ENCODE measurements at regions not wholly inside any gene's neighbourhood (a gene's known extent, or its start where the extent isn't known, plus 50 kb on each side); places are given as distances from the start of the nearest gene placed in this dataset.

DNA sequence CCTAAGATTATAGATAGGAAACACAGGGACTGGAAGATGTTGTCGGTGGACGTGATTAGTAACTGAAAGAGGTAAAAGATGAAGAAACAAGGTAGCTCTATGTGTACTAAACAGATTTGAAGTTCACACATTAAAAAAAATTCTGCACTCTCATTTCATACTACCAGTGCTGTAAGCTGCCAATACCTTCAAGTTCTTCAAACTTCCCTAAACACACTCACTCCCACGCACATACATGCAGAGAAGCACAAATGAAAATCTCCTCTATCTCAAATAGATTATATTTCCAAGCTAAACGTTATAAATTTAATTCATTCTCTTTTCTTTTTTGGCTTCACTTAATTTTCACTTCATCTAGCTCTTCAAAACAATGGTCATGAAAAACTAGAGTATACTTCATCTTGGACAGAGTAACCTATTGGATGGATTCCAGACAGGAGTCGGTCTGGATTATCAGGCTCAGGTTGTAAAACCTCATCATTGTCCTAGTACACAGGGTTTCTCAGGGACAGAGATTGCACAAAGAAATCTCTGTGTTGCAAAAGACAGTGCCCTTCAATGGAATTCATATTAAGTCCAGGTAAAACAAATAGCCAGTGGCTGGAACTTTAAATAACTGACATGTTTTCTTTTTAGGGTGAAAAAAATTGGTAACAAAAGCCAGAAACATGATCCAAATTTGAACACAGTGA lies 408.1 kb upstream of the ZNF385D start:
- no peak overlapping the region for H3K4me2 ChIP-seq (ENCODE audit: insufficient read depth, low read length)
- 0% methylated on average over 5 of the region's 5 CpGs for WGBS (ENCODE audit: insufficient coverage, low coverage, missing lambda C conversion rate)
- CTCF ChIA-PET (ENCODE audit: low intra/inter-chr PET ratio) = no interaction called here
- TF ChIP-seq HNRNPLL (IDR thresholded peaks at IDR 0.05; ENCODE audit: low read depth, low read length, poor library complexity, severe bottlenecking) = no peak
- TF ChIP-seq, protein P1, sequence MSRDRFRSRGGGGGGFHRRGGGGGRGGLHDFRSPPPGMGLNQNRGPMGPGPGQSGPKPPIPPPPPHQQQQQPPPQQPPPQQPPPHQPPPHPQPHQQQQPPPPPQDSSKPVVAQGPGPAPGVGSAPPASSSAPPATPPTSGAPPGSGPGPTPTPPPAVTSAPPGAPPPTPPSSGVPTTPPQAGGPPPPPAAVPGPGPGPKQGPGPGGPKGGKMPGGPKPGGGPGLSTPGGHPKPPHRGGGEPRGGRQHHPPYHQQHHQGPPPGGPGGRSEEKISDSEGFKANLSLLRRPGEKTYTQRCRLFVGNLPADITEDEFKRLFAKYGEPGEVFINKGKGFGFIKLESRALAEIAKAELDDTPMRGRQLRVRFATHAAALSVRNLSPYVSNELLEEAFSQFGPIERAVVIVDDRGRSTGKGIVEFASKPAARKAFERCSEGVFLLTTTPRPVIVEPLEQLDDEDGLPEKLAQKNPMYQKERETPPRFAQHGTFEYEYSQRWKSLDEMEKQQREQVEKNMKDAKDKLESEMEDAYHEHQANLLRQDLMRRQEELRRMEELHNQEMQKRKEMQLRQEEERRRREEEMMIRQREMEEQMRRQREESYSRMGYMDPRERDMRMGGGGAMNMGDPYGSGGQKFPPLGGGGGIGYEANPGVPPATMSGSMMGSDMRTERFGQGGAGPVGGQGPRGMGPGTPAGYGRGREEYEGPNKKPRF (IDR thresholded peaks at IDR 0.05; ENCODE audit: low read depth, low read length) = no peak
- TF ChIP-seq JUNB (CRISPR knock-in tag; conservative IDR thresholded peaks at IDR 0.05) = no peak
- TF ChIP-seq HEY1 (CRISPR knock-in tag; IDR thresholded peaks at IDR 0.05; ENCODE audit: borderline replicate concordance) = no peak
- TF ChIP-seq NUFIP1 (IDR thresholded peaks at IDR 0.05; ENCODE audit: partially characterized antibody) = no peak
- no peak for TF ChIP-seq PHF21A (IDR thresholded peaks at IDR 0.05; ENCODE audit: borderline replicate concordance, low read depth)
- TF ChIP-seq SMARCA5 (IDR thresholded peaks at IDR 0.05) = no peak
- TF ChIP-seq JUN (IDR thresholded peaks at IDR 0.05; ENCODE audit: borderline replicate concordance, low read depth, low read length) = no peak
- TF ChIP-seq JUN (CRISPR knock-in tag; IDR thresholded peaks at IDR 0.05; ENCODE audit: borderline replicate concordance) = no peak
- TF ChIP-seq SMARCE1 (IDR thresholded peaks at IDR 0.05) = no peak
- no peak for TF ChIP-seq ZNF76 (CRISPR knock-in tag; IDR thresholded peaks at IDR 0.05; ENCODE audit: borderline replicate concordance)
- no peak for TF ChIP-seq SRSF1 (IDR thresholded peaks at IDR 0.05; ENCODE audit: low read depth, low read length)
- TF ChIP-seq ZNF263 (CRISPR knock-in tag; IDR thresholded peaks at IDR 0.05; ENCODE audit: borderline replicate concordance) = no peak
- TF ChIP-seq, protein P2, sequence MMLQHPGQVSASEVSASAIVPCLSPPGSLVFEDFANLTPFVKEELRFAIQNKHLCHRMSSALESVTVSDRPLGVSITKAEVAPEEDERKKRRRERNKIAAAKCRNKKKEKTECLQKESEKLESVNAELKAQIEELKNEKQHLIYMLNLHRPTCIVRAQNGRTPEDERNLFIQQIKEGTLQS (IDR thresholded peaks at IDR 0.05) = no peak
- TF ChIP-seq, protein P2 (CRISPR knock-in tag; conservative IDR thresholded peaks at IDR 0.05) = no peak
- TF ChIP-seq MYC (IDR thresholded peaks at IDR 0.05; ENCODE audit: low read depth, low read length) = no peak
- TF ChIP-seq MYC (CRISPR knock-in tag; IDR thresholded peaks at IDR 0.05; ENCODE audit: borderline replicate concordance, low read depth) = no peak
- intact Hi-C loops (cut with micrococcal nuclease) = no loop called here
- BruUV-seq (replicated peaks) = no TSS peak
- no peak for ATAC-seq
- H3K27ac ChIP-seq (ENCODE audit: extremely low read depth, low read depth, low read length) = no peak overlapping the region
- no peak overlapping the region for H3K4me3 ChIP-seq
- POLR2A ChIA-PET = no interaction called here
- H3K9ac ChIP-seq (ENCODE audit: insufficient read depth in 1 of 2, low read depth in 2 of 2, low read length in 2 of 2) = no peak overlapping the region
- H3K4me1 ChIP-seq (replicated peaks in 1 of 2; ENCODE audit: control insufficient read depth in 2 of 2, insufficient read depth in 2 of 2, low read length in 2 of 2) = no peaks in the 10 kb centered on the region
- no peaks in the 10 kb centered on the region; the same call in 1 of the 2 replicates for H3K9me3 ChIP-seq (replicated peaks; ENCODE audit: control insufficient read depth, insufficient read depth, low read depth, low read length)
- in situ Hi-C loops (cut with MboI) = no loop called here
- no peak for DNase-seq (ENCODE audit: extremely low read depth in 1 of 4, low spot score in 3 of 4)
- no peaks in the 10 kb centered on the region for H3K9me1 ChIP-seq (ENCODE audit: control insufficient read depth, insufficient read depth, low read length)
- no peak for FAIRE-seq
- H4K20me1 ChIP-seq (replicated peaks; ENCODE audit: control insufficient read depth, insufficient read depth, low read length) = no peaks in the 10 kb centered on the region
- no peak overlapping the region for H2AFZ ChIP-seq (ENCODE audit: low read depth, low read length)
- H3K27me3 ChIP-seq (ENCODE audit: control insufficient read depth in 2 of 2, insufficient read depth in 2 of 2, low read length in 2 of 2) = no peaks in the 10 kb centered on the region
- H3K36me3 ChIP-seq (ENCODE audit: control insufficient read depth, insufficient read depth, low read length) = no peaks in the 10 kb centered on the region
- no peaks in the 10 kb centered on the region for H3K79me2 ChIP-seq (ENCODE audit: control insufficient read depth, insufficient read depth, low read length)
